VCaP (cell line): ENCODE measurements at regions not wholly inside any gene's neighbourhood (a gene's known extent, or its start where the extent isn't known, plus 50 kb on each side); places are given as distances from the start of the nearest gene placed in this dataset.

Source experiments
- H3K27ac ChIP-seq: fragments of 450-650 bp; 2 replicates; pipeline ENCODE4 v1.5.1; 2017
- CTCF ChIP-seq: fragments of 450-650 bp; conservative IDR thresholded peaks from 2 replicates; pipeline ENCODE4 v1.5.1; 2017; ENCODE audit warnings: mild to moderate bottlenecking, moderate library complexity

DNA sequence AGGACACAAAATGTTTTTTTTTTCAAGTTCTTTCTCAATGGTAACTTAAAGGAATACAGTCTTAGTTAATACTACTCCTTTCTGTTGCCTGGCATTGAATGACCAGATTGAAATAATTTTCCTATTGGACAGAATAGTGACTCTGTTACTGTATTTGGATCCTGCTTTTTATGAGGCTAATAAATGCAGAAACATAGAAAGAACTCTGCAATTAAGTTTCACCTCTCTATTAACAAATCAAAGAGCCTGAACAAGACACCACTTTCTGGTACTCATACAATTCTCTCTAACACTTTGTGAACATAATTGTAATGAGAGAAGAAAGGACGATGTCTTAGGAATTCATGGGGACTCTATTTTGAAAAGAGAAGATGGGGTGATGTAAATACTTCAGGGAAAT is 308.4 kb upstream of the ROBO2 start:
- H3K27ac ChIP-seq: no peak overlapping the region
- TF ChIP-seq CTCF: no peak

DNA sequence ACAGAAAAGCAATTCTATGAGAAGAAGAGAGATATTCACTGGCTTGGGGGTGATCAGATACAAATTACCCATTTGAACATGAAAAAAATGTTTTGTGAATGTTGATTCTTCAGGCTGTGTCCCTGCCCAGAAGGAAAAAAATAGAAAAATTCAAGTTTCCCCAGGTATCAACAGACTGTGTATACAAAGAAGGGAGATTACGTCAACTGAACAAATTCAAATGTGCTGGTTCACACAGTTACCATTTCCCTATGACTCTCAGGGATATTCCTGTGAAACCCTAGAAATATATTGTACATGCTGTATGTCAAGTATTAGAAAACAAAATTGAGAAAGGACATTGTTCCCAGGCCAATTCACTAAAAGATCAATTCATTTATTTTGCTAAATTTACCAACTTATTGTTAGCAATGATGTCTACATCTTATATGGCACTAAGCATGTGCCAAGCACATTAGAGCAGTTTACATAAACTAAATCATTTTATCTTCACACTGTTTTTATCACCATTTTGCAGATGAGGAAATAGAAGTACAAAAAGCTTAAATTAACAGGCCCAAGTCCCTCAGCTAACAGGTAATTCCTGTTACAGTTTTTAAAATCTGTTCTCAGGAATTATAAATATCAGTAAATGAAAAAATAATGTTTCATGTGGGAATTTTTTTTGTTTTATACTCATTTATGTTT is 306.7 kb upstream of the ROBO2 start:
- H3K27ac ChIP-seq: no peak overlapping the region
- no peak for TF ChIP-seq CTCF

DNA sequence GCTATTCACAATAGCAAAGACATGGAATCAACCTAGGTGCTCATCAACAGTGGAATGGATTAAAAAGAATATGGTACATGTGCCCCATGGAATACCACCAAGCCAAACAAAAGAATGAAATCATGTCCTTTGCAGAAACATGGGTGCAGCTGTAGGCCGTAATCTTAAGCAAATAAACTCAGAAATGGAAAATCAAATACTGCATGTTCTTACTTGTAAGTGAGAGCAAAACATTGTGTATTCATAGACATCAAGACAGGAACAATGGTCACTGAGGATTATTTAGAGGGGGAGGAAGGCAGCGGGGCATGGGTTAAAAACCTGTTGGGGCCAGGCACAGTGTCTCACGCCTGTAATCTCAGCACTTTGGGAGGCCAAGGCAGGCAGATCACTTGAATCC is 304.7 kb upstream of the ROBO2 start:
- TF ChIP-seq CTCF: no peak
- H3K27ac ChIP-seq: no peak overlapping the region

DNA sequence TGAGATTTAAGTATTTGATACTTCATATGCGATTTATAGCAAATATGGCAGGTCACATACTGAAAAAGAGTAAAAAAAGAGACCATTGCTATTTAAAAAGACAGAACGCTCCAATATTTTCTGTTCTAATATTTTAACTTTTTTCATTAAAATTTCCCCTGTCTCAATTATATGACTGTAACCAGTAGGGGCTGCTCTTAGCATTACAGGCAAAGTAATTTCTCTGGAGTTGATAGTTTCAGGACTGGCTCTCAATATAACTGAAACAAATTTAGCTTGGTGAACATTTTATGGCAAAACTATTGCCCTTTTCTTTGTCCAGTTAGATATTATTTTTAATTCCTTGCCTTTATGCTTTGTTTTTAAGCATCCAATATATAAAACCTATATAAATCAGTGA is 286.3 kb upstream of the ROBO2 start:
- H3K27ac ChIP-seq: no peak overlapping the region
- TF ChIP-seq CTCF: peak; percentile 67

GRCh38 chr3:76754247-76754646 is 285.7 kb upstream of the ROBO2 start:
- no peak overlapping the region for H3K27ac ChIP-seq
- no peak for TF ChIP-seq CTCF

GRCh38 chr3:76756577-76756976 is 283.3 kb upstream of the ROBO2 start:
- no peak for TF ChIP-seq CTCF
- no peak overlapping the region for H3K27ac ChIP-seq

GRCh38 chr3:76760336-76760735 is 279.6 kb upstream of the ROBO2 start:
- H3K27ac ChIP-seq: no peak overlapping the region
- no peak for TF ChIP-seq CTCF

DNA sequence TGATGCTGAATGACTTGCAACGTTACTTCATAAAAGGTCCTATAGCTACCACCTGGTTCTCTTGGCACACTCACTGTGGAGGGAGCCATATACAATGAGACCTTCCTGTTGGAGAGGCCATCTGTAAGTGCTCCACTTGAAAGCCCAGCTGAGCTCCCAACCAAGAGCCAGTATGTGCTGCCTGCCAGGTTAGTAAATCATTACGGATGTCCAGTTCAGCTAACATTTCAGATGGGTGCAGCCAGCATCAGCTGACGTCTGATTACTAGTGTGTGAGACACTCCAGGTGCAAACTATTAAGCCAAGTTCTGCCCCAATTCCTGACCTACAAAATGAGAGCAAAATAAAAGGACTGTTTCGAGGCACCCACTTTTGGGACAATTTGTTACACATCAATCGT is 274.4 kb upstream of the ROBO2 start:
- H3K27ac ChIP-seq: no peak overlapping the region
- TF ChIP-seq CTCF: no peak
